ENCODE measurements at regions not wholly inside any gene's neighbourhood (a gene's known extent, or its start where the extent isn't known, plus 50 kb on each side); places are given as distances from the start of the nearest gene placed in this dataset.

DNA sequence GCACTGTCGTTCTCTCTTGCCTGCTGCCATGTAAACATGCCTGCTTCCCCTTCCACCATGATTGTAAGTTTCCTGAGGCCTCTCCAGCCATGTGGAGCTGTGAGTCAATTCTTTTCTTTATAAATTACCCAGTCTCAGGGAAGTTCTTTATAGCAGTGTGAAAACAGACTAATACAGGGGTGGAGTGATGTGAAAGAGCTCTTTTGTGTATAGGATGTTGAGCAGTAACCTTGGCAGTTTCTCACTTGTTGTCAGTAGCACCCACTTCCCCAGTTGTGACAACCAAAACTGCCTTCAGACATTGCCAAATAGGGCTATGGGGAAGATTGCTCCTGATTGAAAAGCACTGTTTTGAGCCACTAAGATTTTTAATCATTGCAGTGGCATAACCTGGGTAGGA is 552.2 kb upstream of the ZNF462 start:
- TF ChIP-seq EZH2 (IDR thresholded peaks at IDR 0.05; ENCODE audit: insufficient read depth, poor library complexity, severe bottlenecking): no peak
- TF ChIP-seq EZH2phosphoT487 (IDR thresholded peaks at IDR 0.05; ENCODE audit: insufficient read depth, low read depth): no peak
